ENCODE measurements at regions not wholly inside any gene's neighbourhood (a gene's known extent, or its start where the extent isn't known, plus 50 kb on each side); places are given as distances from the start of the nearest gene placed in this dataset.

- TF ChIP-seq CTCF (IDR thresholded peaks at IDR 0.05) (no peak), POLR2AphosphoS5 (IDR thresholded peaks at IDR 0.05; ENCODE audit: insufficient read depth in 1 of 2, low read depth in 1 of 2) (no peak), POLR2A (IDR thresholded peaks at IDR 0.05) (no peak)
Observed at GRCh38 chr5:33212439-33212838, 228.3 kb upstream of the TARS1 start.

All from vagina (tissue), 2 donors.